ENCODE measurements at regions not wholly inside any gene's neighbourhood (a gene's known extent, or its start where the extent isn't known, plus 50 kb on each side); places are given as distances from the start of the nearest gene placed in this dataset.

DNA sequence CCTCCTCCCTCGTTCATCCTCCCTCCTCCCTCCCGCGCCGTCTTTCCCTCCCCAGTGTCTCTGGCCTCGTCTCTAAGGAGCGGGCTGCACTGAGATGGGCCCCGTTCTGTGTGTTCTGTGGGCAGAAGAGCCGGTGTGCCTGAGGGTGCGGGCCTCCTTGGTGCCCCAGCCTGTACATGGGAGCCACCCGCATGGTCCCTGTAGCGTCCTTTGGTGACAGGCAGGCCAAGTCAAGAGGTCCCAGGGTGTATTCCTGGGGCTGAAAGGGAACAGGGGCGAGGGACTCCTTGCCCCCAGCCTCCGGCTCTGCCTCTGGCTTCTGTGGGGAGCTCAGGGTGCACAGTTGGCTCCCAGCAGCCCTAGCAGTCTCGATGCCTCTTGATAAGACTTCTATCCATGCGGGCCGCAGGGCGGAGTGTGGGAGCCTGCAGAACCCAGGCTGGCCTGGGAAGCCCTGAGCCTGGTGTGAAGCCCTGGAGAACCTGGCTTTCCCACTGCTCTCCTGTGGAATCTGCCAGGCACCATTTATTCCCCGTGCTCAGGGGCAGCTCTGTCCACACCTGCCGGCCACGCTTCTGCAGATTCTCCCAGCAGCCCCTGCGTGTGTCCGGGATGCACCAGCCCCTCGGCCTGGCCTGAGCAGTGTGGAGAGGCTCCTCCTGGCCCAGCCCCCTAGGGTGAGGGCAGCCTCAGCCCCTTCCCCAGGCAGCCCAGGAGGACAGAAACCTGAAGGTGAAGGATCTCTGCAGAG lies 181.3 kb downstream of the KIF26A start:
- DNase-seq (ENCODE audit: low read depth): no peak

DNA sequence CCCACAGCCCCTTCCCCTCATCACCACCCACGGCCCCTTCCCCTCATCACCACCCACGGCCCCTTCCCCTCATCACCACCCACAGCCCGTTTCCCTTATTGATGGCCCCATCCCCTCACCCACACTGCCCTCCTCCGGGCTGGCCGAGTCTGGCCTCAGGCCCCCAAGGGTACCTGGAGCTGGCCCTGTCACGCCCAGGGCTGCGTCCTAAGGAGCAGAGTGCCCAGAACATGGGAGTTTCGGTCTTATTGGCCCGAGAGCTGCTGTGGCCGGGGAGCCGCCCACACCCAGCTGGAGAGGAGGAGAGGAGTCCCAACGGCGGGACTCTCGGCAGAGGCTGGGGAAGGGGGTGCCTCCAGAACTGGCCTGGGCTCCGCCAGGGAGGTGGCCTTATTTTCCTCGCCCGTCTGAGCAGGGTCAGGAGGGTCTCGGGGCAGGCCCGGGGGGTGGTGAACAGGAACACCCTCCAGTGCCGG lies 182.3 kb downstream of the KIF26A start:
- no peak for DNase-seq (ENCODE audit: low read depth)

DNA sequence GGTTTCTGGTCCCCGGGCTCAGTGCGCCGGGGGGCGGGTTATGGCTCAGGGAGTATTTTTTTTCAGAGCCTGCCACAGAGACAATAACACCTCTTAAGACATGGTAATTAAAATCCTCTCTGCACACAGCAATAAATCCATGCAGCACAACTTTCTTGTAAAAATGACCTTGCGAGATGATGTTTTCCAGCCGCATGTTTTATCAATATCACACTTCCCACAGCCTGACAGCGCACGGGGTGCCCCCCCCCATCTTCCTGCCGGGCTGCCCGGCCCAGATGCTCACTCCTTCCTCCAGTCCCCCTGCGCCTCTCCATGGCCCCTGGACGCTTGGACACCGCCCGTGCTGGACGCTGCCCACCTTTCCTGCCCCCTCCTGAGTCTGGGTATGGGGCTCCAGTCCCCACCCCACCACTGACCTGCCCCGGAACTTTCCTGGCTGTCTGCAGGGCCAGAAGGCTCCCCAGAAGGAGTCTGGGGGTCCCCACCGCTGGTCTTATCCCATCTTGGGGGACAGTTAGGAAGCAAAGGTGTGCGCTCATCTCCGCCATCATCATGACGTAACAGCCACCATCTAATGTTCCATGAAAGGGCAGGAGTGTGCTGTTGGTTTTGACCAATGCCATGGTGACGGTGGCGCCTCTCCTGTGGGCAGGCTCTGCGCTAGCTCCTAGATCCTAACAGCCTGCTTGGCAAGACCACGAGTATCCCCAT lies 182.9 kb downstream of the KIF26A start:
- DNase-seq (ENCODE audit: low read depth): no peak

DNA sequence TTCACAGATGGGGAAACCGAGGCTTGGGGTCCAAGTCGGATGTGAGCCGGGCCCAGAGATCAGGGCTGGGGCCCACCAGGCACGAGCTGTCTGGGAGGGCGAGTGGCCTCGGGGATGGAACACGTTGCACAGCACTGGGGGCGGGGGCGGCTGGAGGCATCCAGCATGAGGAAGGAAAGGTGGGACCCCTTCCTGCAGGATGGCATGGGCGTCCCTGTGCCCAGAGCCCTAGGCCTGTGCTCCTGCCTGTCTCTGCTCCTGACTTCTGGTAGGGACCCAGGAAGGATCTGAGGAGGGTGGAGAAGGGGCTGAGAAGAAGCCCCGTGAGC lies 183.4 kb downstream of the KIF26A start:
- DNase-seq (ENCODE audit: low read depth): no peak

DNA sequence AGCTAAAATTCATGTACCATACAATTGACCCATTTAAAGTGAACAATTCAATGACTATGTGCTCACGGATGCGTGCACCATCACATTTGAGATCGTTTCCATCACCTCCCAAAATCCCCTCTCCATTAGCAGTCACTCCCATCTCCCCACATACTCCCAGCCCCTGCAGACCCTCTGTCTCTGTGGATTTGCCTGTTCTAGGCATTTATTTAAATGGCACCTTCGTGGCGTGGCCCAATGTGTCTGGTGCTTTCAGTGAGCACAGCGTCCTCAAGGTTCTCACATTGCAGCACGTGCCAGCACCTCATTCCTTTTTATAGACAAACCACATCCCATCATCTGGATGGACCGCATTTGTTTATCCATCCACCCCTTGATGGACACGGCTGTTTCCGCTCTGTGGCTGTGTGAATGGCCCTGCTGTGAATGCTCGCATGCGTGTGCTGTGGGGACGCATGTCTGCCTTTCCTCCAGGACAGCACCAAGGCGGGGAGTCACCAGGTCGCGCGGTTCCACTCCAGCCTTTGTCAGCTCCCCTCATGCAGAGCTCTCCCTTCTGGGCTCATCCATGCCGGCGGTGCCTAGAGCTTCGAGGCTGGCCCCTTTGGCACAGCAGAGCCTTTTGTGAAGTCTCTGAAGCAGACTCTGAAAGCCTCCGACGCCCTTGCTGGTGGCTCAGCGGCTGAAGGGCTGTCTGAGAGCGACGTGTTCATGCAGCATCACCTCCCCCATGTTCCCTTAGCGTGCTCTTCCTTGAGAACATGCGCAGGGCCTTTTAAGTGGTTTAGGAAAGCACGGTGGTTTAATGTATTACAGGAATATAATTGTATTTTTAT lies 184.4 kb downstream of the KIF26A start:
- DNase-seq (ENCODE audit: low read depth): no peak

DNA sequence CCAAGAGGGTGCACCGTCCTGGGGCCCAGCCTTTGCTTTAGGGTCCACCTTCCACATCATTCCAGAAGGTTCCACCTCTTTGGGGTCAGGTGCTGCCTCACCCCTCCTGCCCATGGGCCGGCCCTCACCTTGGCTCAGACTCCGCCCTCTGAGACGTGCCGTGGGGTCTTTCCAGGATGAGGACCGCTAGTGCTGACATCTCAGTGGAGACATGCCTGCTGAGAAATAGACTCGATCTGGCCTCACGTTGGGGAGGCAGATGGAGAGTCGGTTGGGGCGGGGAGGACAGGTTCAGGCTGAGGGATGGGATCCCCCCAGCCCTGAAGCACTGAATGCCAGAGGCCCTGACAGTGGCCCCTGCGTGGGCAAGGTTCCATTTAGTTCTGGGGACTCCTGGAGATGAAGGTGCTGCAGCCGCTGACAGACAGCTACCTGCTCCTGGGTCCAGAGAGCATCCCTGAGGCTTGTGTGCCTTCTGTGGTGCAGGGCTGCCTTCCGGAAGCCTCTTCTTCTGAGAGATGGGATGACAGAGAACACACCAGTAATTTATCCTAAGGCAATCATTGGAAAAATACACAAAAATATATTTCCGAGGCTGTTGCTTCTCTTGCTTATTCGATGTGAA lies 185.3 kb downstream of the KIF26A start:
- DNase-seq (ENCODE audit: low read depth): no peak

DNA sequence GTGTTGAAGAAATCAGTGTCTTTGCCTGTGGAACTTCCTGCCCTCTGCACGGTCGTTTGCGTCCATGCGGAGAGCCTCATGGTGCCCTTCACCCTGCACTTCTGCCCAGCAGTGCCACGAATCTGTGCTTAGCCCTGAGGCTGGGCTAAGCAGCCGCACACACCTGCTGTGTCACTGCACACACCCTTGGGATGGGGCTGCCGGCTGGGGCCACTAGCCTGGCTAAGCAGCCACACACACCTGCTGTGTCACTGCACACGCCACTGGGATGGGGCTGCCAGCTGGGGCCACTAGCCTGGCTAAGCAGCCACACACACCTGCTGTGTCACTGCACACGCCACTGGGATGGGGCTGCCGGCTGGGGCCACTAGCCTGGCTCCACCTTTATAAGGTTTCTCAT lies 188.5 kb downstream of the KIF26A start:
- no peak for DNase-seq (ENCODE audit: low read depth)

DNA sequence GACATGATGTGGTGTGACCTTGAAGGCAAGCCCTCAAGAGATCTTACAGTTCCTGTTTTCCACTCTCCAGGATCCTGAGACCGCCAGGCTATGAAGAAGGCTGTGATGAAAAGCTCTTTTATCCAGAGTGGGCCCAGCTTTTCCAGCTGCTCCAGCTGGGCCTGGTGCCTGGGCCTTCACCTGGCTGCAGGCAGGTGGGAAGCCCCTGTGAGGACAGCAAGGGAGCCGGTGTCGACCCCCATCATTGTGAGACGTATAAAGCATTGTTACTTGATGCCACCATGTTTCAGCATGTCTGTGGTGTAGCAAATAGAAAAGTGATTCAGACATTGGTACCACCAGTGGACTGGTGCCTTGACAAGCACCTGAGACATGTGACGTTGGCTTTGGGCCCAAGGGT lies 190.2 kb downstream of the KIF26A start:
- no peak for DNase-seq (ENCODE audit: low read depth)

DNA sequence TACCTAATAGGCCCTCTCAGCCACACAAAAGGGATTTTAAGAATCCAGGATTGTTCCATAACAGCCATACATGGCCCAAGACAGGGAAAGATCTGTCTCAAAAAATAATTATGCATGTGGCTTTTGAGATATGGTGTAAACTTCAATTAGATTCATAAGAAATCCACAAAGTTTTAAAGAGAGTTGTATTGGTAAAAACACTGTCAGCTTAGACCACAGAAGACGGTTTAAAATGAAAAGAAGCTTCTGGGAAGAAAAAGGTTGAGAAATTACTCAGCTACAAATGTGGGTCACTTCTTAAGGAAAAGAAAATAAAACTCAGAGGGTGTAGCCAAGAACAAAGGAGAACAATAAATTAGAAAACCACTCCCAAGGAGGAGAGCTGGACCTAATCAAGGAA lies 191.4 kb downstream of the KIF26A start:
- no peak for DNase-seq (ENCODE audit: low read depth)

DNA sequence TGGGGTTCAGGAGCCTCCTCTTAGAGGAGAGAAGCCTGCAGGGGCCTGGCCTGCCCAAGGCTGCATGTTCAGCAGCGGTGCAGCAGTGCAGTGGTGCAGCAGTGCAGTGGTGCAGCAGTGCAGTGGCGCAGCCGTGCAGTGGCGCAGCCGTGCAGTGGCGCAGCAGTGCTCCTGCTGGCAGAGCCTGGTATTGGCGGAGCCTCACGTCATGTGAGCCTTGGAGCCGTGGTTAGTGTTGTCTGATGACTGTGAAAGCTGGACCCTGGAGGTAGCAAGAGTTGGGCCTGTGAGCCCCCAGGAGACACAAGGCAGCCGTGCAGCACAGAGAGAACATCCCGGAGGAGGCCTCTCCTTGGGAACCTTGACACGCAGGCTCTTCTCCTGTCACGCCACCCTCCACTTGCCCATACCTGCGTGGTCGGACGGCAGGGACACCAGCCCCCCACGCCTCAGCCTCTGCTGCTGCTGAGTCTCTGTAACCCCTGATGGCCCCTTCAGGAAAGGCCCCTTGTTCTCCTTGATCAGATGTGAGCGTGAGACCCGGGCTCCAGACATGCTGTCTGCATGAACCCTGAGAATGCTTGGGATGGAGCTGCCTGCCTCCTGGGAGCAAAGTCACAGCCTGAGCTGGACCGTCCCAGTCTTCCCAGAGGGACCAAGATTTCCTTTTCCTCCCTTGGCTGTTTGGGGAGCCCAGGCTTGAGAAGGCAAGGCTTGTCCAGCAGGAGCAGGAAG lies 193.7 kb downstream of the KIF26A start:
- DNase-seq (ENCODE audit: low read depth): no peak

DNA sequence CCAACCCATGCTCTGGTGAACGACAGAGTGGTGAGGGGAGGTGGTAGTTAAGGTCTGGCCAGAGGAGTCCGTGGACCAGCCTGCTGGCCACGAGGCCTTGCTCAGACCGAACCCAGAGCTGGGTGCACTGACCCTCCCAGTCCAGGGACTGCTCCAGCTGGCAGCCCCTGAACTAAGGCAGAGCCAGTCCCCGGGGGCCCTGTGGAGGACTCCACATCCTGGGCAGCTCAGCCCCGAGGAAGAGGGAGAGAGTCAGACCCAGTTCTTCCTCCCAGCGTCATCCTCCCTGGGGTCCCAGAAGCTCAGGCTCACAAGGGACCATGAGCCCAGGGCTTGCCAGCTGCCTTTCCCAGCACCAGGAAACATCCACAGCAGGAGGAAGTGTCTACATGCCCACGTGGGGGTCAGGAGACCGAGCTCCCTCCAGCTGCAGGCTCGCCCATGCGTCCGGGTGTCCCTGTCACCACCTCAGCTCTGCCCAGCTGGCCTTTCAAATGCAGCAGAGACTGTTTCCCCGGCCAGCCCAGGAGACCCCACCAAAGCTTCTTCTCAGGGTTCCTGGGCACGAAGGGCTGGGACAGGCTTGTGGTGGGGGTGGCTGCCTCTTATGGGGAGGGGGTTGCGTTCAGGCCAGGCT lies 194.4 kb downstream of the KIF26A start:
- DNase-seq (ENCODE audit: low read depth): no peak

DNA sequence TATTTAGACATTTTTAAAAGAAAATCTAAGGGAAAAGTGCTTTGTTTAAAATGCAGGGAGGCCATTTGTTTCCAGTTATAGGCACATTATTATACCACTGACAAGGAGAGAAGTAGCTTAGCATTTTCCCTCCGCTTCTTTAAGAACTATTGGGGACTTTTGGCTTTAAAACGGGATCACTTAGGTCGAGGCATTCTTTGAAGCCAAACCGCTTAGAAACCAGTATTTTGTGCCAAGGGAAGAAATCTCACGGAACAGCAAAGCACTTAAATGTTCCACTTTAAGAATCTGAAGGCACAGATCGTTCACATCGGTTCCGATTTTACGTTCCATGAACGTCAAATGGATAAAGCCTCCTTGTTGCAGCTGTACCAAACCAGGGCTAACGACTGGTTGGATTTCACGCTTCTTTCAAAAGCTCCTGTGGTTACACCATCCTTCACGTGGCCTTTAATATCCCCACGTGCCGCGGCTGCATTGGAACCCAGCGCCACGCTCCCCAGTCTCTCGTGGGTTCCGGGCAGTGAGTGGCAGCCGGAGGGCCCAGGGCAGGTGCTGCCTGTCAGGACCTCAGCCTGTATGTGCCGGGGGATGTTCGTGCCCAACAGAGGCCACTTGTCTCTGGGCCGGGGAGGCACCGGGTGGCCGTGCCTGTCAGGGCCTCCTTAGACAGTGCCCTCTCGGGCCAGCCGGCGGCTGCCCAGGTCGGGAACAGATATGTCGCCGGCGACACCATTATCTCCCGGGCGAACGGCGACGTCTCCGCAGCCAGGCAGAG lies 195.4 kb downstream of the KIF26A start:
- no peak for DNase-seq (ENCODE audit: low read depth)

DNA sequence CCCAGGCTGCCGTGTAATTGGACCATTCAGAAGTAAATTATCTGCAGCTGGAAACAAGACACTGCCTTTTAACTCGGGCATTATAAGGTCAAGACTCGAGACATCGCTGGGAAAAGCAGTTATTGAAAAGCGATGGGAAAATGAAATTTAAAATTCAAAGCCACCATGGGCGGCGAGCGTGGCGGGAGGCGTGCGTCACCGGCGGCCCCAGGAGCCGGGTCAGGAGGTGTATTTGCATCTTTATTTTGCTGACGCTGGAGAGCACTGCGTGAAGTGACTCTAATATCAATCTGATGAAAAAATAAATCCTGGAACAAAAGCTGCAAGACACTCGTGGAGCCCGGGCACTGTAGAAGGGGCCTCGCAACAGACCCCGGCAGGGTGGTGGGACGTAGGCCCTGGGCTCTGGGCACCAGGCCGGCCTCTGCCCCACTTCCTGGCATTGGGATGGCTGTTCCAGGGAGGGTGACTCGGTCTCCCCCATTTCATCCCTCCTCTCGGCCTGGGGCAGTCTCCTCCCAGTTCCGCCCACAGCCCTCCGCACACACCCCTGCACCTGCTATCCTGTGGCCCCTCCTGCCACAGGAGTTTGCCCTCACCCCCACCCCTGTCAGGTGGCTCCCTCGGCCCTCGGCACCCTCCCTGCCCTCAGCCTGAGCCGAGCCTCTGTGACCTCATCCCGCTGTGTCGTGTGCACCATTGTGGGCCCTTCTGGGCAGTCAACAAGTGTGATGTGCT lies 196.2 kb downstream of the KIF26A start:
- no peak for DNase-seq (ENCODE audit: low read depth)

DNA sequence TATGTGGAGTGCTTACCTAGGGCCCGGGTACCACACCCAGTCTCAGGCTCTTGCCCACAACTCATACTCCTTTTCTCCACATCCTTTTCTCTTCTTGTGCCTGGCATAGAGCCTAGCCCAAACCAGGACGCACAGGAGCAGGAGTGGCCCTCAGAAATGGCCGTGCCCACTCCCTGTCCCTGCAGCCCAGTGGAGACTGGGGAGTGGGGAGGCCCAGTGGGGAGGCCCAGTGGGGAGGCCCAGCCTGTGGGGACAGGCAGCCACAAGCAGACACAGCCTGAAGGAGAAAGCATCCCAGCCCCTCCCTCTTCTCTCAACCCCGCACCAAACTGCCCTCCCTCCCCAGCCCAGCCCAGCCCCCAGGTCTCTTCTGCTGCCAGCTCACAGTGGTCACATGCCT lies 196.8 kb downstream of the KIF26A start:
- DNase-seq (ENCODE audit: low read depth): no peak

DNA sequence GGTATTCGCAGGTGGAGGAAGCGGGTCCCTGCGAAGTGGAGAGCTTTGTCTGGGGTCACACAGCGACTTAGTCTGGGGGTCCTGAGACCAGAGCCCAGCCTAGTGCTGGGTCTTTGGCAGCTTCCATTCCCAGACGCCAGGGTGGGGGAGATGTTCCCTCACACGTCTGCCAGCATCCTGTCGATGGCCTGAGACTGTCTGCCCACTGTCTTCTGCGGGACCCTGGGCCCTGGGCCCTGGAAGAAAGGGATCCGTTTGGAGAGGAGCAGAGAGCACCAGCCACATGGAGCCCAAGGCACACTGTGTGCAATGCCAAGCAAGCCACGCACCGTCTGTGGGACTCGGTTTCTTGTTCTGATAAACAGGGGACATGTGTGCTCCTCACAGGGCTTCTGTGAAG lies 197.2 kb downstream of the KIF26A start:
- no peak for DNase-seq (ENCODE audit: low read depth)

DNA sequence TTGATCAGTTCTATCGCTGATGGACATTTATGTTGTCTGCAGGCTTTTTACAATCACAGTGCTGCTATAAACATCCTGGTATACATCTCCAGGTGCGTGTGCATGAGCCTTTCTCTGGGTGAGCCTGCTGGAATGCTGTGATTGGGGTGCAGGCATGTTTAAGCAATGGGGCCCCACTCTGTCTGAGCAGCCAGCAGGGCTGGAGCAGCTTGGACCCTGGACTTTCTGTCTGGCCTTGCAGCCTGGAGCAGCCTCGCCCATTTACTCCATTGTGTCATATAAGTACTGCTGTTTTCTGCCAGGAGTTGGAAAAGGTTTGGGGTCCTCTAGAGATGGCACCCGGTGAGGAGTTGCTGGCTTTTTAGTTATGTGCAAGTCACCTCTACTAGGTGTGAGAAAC lies 199.0 kb downstream of the KIF26A start:
- no peak for DNase-seq (ENCODE audit: low read depth)

DNA sequence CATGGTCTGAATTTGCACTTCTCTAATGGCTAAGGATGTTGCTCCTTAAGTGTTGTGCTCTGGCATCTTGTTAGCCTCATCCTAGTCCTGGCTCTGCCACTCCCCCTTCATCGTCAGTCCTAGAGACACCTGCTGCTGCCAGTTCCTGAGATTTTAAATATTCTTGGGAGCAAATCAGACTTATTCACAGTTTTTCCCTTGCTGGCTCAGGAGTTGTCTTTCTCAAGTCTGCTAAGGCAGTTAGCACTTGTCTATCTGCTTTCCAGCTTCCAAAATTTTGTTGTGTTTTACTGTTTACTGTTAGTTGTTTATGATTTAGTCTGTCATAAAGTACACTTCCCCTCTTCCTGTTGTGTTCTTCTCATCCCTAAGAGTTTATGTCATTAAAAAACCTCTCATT lies 201.0 kb downstream of the KIF26A start:
- no peak for DNase-seq (ENCODE audit: low read depth)

DNA sequence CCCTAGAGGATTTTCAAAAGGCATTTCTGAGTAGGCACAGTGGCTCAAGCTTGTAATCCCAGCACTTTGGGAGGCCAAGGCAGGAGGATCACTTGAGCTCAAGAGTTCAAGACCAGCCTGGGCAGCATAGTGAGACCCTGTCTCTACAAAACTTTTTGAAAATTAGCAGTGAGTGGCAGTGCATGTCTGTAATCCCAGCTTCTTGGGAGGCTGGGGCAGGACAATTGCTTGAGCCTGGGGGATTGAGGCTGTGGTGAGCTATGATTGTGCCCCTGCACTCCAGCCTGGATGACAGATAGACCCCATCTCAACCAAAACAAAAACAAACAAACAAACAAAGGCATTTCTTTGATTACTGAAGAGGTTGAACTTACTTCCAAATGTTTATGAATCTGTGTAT lies 201.4 kb downstream of the KIF26A start:
- DNase-seq (ENCODE audit: low read depth): no peak

DNA sequence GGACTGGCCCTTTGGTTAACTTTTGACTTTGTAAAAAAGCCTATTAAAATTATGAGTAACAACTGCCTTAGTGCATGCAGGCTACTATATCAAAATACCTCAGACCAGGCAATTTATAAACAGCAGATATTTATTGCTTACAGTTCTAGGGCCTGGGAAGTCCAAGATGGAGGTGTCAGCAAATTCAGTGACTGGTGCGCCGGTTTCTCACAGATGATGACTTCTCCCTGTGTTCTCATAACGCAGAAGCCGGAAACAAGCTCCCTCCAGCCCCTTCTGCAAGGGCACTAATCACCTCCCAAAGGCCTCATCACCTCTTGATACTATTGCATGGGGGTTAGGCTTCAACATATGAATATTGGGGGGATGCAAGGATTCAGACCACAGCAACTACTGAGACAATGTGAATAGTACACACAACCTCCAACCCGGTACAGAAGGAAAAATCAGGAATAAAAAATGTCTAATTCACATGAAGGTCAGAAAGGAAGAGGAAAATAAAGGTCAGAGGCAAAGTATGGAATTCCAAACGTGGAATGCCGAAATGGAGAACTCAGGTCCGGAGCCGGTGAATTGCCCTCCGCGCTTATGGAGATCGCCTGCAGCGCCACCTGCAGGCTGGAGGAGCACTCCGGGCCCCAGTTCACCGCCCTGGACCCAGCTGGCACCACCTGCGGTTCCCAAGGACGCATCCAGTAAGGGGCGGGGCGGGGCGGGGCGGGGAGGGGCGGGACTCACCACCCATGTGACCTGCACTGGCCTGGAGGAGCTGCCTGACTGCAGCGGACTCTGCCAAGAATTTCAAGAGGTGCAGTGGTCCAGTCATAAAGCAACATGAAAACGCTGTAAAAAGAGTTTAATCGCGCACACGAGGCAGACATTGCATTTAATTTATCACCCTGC lies 203.4 kb downstream of the KIF26A start:
- peak; percentile 54 for DNase-seq (ENCODE audit: low read depth)
